GM19468 (cell line): ENCODE measurements at regions not wholly inside any gene's neighbourhood (a gene's known extent, or its start where the extent isn't known, plus 50 kb on each side); places are given as distances from the start of the nearest gene placed in this dataset.

Source experiments
- ATAC-seq: cut with Tn5 transposase; IDR thresholded peaks from one replicate; pipeline ENCODE4 v1.9.1; 2021; ENCODE audit warnings: mild to moderate bottlenecking, moderate library complexity, moderate number of reproducible peaks; ENCODE audit not compliant: unreplicated experiment; ENCODE audit errors: extremely low read depth

DNA sequence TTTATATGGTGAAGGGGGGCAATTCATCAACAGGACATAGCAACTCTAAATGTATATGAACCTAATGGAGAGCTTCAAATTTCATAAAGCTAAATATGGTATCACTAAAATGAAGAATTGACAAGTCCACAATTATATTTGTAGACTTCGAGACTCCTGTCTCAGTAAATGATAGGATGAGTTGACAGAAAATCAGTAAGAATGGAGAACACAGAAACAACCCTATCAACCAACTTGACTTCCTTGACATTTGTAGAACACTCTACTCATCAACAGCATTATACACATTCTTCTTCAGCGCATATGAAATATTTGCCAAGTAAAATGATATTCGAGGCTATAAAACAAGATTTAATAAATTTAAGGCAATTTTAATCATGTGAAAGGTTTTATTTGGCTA is 322.9 kb upstream of the MAF start:
- ATAC-seq: no peak

DNA sequence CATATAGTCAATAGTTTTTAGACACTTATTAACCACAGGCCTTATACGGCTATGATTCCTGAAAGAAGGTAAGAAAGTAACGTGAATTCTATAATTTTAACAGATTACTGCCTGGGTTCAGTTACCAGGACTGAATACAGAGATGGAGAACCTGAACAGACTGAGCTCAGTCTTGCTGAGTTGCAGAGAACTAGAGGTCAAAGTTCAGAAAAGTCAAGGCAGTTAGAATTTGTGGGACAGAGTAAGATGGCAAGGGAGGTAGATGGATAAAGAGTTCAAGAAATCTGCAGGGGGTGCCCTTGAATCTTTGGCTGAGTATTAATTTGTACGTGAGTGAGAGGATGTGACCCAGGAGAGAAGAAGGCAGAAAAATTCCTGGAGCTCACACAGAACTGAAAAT is 320.1 kb upstream of the MAF start:
- ATAC-seq: no peak

DNA sequence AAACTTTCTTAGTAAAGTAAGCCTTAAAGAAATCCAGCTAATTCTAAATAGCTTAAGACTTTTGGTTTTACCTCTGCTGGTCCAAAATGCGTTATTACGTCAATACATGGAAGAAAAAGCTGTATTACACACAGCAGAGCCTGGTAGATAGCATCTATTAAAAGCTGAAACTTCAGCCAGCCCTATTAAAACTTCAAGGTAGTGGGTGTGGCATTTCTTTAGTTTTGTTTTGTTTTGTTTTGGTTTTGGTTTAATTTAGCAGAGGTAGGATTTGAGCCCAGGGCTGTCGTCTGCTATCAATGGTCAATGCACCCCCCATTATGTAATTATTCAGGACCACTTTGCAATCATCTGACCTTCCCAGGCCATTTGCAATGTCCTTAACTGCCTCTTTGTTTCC is 318.4 kb upstream of the MAF start:
- ATAC-seq: no peak

DNA sequence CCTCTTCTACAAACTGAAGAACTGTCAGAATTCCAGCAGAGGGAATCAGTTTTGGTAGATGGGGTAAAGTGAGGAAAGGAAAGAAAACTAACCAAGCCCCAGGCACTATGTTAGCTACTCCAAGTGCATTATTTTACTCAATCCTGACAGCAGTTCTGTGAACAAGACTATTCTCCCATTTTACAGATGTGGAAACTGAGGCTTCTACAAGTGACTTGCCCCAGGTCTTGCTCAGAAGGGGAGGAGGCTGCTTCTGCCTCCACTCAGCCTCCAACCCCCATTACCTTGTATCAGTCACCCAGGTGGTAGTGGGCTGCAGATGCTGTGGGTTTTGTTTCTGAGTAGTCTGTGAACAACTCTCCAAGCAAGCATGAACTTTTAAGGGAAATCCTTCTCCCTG is 315.2 kb upstream of the MAF start:
- no peak for ATAC-seq

DNA sequence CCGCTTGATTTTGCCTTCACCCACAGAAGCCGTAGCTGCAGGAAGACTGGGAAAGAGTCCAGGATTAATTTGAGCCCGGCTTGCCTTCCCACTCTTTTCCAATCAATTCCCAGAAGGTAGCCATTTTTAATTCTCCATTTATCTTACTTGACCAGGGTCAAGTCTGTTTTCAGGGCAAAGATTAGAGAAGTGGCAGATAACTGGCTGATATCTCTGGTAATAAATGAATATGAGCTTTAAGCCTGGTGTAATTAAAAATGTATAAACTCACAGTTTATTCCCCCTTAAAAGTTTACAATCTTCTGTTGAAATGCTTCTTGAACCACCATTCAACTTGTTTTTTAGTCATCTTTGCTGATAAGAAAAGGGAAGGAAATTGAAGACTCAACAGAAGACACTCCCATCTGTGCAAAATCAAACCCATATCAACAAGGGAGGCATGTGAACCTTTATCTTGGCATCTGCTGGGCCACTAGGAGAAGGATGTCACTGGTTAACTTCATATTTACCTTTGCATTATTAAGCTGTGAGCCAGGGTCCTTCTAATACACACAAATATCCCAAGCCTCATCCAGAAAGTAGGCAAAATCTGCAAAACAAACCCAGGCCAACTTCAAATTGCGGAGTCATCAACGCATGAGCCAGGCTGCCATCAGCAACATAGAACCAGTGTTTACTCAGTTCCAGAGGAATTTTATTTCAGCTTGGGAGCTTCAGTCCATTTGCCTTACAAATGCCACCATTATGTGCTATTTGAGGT is 314.6 kb upstream of the MAF start:
- ATAC-seq: no peak

DNA sequence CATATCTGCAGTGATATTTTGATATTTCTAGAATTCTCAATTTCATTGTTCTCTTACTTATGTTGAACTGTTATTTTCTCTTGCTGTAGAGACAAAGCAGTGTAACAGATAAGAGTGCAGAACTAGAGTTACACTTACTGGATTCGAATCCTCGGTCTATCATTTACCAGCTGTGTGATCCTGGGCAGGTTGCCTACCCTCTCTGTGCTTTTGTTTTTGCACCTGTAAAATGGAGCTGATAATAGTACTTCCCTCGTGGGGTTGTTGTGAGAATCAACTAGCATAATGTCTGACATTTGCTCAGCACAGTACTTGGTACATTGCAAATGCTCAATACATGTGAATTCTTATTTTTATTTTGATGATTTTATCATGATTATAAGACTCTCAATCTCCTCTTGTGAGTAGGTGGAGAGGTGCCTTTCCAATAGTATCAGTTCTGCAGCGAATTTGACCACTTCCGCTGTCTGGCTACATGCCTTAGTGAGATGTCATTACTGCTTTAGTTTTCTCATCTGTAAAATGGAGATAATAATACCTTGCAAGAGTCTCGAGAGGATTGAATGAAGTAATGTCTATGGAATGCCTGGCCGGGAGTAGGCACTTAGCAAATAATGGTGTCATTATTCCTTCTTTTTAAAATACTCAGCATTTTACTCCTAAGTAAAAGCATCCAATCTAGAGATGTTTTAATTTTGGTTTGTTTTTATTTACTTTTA is 312.2 kb upstream of the MAF start:
- no peak for ATAC-seq

DNA sequence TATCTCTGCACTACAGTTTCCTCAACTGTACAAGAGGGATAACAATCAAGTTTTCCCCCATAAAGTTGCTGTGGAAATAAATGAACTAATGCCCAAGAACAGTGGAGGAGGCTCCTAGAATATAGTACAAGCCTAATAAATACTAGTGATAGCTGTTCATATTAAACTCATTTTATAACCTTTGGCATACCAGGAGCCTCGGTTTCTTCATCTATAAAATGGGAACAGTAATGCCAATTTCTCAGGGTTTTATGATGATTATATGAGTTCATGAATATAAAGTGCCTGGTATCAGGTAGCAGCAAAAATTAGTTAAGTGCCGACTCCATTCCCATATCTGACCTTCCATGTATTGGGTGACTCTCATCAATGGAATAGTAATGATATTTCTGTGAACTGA is 311.1 kb upstream of the MAF start:
- no peak for ATAC-seq

DNA sequence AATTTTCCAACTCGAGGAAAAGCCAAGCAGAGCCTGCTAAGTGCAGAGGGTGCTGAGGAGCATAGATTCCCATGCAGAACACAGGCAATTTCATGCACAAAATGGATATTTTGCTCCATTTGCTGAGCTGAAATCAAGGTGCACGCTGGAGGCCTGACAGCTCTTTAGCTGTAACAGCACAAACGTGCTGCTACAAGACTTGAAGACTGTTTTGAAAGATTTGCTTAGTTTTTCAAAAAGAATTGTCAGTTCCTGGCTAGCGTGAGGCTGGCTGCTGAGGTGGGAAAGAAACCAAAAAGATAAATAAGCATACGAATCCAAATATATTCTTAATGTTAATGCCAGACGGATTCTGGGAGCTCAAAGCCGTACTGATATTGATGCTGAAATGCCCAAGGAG is 309.0 kb upstream of the MAF start:
- ATAC-seq: no peak

DNA sequence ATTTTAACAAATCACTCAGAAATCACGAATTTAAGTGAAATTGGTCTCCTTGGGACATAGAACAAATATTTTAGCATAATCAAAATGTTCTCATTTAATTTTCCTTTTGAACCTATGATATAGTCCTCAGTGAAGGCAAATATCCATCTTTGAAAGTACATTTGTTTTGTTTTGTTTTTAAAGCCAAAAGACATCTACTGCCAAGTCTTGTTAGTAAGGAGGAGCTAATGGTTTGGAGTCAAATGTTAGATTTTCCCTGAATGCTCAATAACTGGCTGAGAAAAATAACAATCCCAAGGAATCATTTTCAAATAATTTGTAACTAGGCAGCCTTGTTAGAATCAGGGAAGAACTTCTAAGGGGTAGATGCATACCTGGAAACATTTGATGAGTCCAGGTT is 302.9 kb upstream of the MAF start:
- no peak for ATAC-seq

DNA sequence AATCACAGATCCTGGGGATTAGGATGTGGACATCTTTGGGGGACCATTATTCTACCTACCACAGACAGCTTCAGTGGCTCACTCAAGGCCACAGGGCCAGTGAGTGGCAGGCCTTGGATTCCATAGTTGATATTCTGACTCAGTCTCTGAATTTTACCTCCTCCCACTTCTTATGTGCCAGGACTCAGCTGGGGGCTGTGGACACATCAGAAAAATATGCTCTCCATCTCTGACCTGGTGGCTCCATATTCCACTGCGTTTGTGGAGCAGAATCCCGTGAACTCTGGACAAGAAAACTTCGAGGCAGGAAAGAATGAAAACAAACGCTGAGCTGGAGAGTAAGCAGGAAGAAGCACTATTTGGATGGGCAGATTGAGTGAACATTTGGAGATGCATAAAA is 301.8 kb upstream of the MAF start:
- ATAC-seq: no peak

DNA sequence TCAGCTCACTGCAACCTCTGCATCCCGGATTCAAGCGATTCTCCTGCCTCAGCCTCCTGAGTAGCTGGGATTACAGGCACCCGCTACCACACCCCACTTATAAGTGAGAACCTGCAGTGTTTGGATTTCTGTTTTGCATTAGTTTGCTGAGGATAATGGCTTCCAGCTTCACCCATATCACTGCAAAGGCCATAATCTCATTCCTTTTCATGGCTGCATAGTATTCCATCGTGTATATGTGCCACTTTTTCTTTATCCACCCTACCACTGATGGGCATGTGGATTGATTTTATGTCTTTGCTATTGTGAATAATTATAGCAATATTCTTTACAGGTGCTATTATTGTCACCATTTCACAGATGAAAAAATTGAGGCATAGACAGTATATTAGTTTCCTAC is 301.0 kb upstream of the MAF start:
- no peak for ATAC-seq

DNA sequence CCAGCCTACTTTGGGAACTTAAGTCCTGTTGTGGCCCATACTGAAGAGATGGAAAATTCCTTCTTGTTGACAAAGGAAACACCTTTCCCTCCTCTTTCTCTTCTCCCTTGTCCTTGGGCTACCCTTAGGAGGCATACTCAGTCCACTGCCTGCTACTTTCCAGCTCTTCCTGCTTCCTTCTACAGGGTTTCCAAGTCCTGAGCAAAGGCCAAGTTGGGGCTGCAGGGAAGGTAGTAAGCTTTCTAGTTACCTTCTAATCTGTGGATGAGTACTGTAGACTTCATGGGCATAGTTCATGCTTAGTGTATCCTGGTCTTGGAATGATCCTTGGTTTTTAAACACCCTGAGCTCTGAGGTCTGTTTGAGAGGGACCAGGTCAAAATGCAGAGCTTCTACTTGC is 299.2 kb upstream of the MAF start:
- ATAC-seq: no peak

DNA sequence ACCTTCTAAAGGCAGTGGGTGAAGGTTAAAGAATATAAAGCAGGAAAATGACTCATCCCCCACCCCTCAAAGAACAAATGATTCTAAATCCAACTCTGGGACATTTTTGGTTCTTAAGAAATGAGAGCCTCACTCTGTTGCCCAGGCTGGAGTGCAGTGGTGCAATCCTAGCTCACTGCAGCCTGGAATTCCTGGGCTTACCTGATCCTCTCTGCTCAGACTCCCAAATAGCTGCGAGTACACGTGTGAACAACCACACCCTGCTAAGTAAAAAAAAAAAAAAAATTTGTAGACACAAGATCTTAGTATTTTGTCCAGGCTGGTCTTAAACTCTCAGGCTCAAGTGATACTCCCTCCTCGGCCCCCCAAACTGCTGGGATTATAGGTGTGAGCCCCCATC is 298.8 kb upstream of the MAF start:
- no peak for ATAC-seq

DNA sequence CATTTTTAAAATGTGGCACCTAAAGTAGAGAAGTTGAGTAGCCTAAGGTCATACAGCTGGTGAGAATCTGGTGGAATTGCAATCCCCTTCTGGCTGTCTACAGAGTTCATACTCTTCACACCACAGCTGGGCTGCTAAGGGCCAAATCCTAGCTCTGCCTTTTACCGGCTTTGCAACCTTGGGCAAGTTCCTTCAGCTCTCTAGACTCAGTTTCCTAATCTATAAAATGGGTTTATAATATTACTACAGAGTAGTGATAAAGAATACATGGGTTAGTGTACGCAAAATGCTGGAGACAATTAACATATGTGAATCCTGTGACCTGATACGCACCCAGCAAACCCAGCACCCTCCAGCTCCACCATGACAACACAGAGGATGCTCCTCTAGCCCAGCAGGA is 298.2 kb upstream of the MAF start:
- ATAC-seq: no peak

DNA sequence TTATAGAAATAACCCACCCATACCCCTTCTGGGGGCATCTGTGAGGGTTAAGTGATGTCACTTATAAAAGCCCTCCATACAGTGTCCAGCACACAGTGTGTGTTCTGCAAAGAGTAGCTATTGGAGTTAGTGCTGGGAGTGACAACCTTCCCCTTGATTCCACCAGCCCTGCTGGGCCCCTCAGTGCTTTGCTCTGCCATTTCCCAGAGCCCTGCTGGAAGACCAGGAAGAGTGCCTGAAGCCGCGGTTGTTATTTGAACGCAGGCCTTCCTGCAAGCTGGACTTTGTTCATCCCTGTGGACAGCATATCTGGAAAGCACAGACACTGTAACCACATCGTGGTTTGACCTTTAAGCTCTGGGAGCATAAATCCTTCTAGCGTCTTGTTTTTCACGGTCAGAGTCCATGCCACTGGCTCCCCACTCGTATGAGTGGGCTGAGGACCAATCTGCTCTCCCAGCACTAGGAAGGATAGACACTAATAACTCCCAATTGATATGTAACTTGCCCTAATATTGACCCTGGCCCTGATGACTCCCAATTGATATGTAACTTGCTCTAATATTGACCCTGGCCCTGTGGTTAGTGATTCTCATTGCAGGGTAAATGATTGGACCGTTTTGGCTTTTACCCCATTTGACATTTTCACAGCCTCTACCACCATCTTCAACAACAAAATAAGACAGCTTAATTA is 297.1 kb upstream of the MAF start:
- ATAC-seq: no peak

DNA sequence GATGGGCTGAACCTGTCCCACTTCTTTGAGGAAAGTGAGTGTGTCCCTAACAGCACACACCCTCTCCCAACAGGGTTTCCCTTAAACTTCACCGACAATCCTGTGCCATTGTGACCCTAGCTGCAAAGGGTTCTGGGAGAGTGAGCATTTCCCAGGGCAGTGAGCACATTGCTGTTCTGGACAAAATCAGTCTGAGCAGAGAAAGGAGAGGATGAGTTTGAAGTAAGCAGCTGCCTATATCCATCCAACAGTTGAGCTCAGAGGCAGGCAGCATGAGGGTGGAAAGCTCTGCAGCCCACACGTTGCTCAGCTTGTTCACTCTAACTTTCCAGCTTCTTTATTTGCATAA is 296.5 kb upstream of the MAF start:
- ATAC-seq: no peak

DNA sequence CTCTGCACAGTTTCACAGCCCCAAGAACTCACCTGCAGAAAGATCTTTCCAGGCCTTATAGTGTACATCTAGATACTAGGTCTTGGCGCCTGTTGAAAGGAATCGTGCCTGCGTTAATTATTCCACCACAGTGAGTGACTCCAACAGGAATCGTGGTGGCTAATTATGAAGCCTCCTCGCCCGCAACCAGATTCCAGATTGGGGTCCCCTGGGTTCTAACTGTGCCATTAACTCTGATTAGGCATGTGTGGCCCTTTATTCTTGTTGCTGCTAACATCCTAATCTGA is 295.3 kb upstream of the MAF start:
- ATAC-seq: no peak

DNA sequence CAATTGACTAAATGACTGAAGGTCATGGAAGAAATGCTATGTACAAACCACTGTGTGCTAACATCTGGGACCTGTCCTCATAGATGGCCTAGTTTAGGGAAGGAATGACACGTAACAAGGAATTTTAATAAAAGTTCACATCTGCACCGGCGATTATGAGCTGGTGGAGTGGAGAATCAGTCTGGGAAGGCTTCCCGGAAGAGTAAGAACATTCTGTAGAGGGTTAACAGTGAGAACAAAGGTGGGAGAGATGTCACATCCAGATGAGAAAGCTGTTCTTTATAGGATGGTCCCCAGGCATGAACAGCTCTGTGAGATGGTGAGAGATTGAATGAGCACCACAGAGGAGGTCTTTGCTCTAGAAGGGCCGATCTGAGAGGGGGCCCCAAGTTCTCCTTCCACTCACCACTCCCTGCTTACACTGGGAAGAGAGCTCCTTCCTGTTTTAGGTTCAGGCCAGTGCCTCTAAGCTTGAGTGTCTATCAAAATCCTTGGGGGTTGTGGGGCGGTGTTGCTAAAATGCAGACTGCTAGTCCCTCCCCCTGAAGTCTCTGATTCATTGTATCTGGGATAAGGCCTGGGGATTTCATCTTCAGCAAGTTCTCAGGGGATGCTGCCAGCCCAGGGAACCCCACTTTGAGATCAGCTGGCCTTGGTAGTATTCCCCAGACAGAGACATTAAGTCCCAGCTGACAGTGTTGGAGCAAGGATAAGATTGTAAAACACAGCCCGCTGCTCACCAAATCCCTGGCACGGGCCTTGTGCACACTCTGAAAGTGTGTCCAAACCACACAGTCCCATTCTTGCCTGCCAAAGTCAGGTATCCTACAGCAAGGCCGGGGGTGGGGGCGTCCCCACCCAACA is 294.7 kb upstream of the MAF start:
- no peak for ATAC-seq

DNA sequence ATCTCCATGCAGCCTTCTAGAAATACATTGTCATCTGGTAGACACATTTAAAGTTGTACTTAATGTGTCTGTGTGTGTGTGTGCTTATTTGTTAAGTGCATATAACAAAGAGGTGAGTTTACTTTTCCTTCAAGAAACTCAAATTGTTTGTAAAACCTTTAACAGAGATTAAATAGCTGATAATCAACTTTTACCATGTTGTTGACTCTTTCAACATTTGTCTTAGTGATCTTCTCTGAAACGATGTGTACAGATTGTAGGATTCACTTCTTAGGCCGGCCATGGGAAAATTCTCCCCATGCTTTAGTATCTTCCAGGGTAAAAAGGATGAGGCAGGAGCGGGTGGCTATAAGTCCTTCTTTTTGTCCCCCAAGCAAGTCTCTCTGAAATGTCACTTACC is 292.9 kb upstream of the MAF start:
- no peak for ATAC-seq

DNA sequence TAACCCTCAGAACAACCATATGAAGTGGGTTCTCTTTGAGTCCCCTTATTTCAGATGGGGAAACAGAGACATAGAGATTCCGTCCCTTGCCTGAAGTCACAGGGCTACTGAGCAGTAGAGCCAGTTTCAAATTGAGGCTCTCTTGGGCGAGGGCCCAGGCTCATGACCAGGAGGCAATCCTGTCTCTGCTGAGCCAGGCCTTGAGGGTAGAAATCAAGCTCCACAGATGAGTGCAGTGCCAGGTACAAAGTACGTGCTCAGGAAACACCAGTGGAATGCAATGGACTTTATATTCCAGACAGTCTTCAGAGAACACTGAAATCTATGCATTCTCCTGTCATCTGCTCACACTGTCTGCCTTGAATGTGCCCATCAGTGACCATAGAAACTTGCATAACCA is 291.7 kb upstream of the MAF start:
- ATAC-seq: no peak

DNA sequence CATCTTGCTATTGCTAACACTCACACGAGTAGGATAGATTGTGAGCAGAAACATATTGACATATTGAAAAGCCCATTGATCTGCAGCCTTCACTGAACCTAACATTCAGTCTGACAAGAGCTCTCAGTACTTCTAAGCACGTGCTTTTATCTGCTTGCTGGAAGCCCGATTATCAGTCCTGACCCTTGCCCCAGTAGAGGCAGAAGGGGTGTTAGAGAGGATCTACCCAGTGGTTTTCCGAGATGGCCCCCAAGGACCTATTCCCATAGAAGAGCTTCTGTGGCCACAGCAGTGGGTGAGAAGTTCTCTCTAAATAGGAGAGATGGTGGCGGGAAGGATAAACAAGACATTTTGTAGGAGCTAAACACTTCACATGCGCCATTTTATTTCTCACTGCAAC is 290.9 kb upstream of the MAF start:
- ATAC-seq: no peak
